Naive thymus-derived CD4-positive, alpha-beta T cell (primary cell): ENCODE measurements at regions not wholly inside any gene's neighbourhood (a gene's known extent, or its start where the extent isn't known, plus 50 kb on each side); places are given as distances from the start of the nearest gene placed in this dataset.

Experiments
- ATAC-seq: fragments of 150-1000 bp; cut with Tn5 transposase; 2 replicates; pipeline ENCODE4 v1.10.0; 2021; ENCODE audit warnings: mild to moderate bottlenecking, moderate library complexity
- CTCF ChIA-PET: fragments of 350-600 bp; sonication (Branson Sonifier 250); formaldehyde crosslinking; loops from one replicate; lab custom pipeline; 2021; ENCODE audit warnings: antibody characterized with exemption; lab: Charles Lee
- POLR2A ChIA-PET: fragments of 350-600 bp; sonication (Branson Sonifier 250); formaldehyde crosslinking; loops from one replicate; lab custom pipeline; 2021; ENCODE audit warnings: antibody characterized with exemption, inconsistent platforms; lab: Charles Lee
- DNase-seq, 9 donors: peaks; one replicate each; pipeline versions ENCODE4 v3.0.0 to v3.0.0-alpha.2; 2020 to 2022; ENCODE audit warnings: mixed read lengths in 1 of 9
- H3K27ac ChIP-seq: one replicate; pipeline ENCODE4 v1.7.0; 2013; ENCODE audit warnings: mild to moderate bottlenecking, low read depth, low read length, moderate library complexity
- H3K27me3 ChIP-seq, 2 donors: one replicate each; pipeline ENCODE4 v1.7.0; 2013; ENCODE audit warnings: low read length in 2 of 2, mild to moderate bottlenecking in 2 of 2, moderate library complexity in 2 of 2; ENCODE audit not compliant: control insufficient read depth in 2 of 2, insufficient read depth in 2 of 2
- H3K36me3 ChIP-seq, 3 experiments: 1 replicate in 2 of 3; 2 replicates in 1 of 3; pipeline ENCODE4 v1.7.0; 2013; ENCODE audit warnings: low read length in 3 of 3, mild to moderate bottlenecking in 3 of 3, moderate library complexity in 1 of 3; ENCODE audit not compliant: insufficient read depth in 3 of 3, control insufficient read depth in 2 of 3
- H3K4me1 ChIP-seq, 2 donors: one replicate each; pipeline ENCODE4 v1.7.0; 2013; ENCODE audit warnings: low read length in 2 of 2, mild to moderate bottlenecking in 2 of 2, moderate library complexity in 1 of 2; ENCODE audit not compliant: control insufficient read depth in 2 of 2, insufficient read depth in 2 of 2
- H3K4me3 ChIP-seq: 2 replicates; pipeline ENCODE4 v1.7.0; 2013; ENCODE audit warnings: mild to moderate bottlenecking, low read length
- H3K9me3 ChIP-seq, 3 experiments: 1 replicate in 2 of 3; 2 replicates in 1 of 3; pipeline ENCODE4 v1.7.0; 2013; ENCODE audit warnings: low read length in 3 of 3; ENCODE audit not compliant: control insufficient read depth in 2 of 3
- H3K27ac Mint-ChIP-seq, 9 donors: one replicate each; pipeline ENCODE4 v1.8.0; 2020 to 2022; ENCODE audit warnings: mixed read lengths in 9 of 9, mild to moderate bottlenecking in 8 of 9, moderate library complexity in 5 of 9, inconsistent platforms in 2 of 9
- H3K27me3 Mint-ChIP-seq, 5 donors: one replicate each; pipeline ENCODE4 v1.8.0; 2021 to 2022; ENCODE audit warnings: mixed read lengths in 5 of 5, mild to moderate bottlenecking in 1 of 5
- H3K36me3 Mint-ChIP-seq, 5 donors: one replicate each; pipeline ENCODE4 v1.8.0; 2020 to 2022; ENCODE audit warnings: mixed read lengths in 5 of 5, mild to moderate bottlenecking in 3 of 5, inconsistent platforms in 1 of 5
- H3K4me1 Mint-ChIP-seq, 7 donors: one replicate each; pipeline ENCODE4 v1.8.0; 2020 to 2022; ENCODE audit warnings: mixed read lengths in 7 of 7, mild to moderate bottlenecking in 3 of 7, inconsistent platforms in 1 of 7
- H3K4me3 Mint-ChIP-seq, 10 donors: one replicate each; pipeline ENCODE4 v1.8.0; 2020 to 2022; ENCODE audit warnings: mild to moderate bottlenecking in 10 of 10, mixed read lengths in 10 of 10, moderate library complexity in 6 of 10, inconsistent platforms in 2 of 10
- H3K9me3 Mint-ChIP-seq, 11 donors: one replicate each; pipeline ENCODE4 v1.8.0; 2020 to 2022; ENCODE audit warnings: mixed read lengths in 11 of 11, mild to moderate bottlenecking in 4 of 11, inconsistent platforms in 1 of 11, moderate library complexity in 1 of 11
- intact Hi-C, 2 donors: fragments of 100-400 bp; cut with micrococcal nuclease; formaldehyde crosslinking; loops; one replicate each; pipeline ENCODE4 v1.15.1; 2023

GRCh38 chr18:24976502-24976901 is 375.5 kb downstream of the ZNF521 start:
- intact Hi-C loops, result no loop called here
- peaks cover 0 to 11% (median 0%) of the 10 kb centered on the region in 5 donors for H3K27me3 Mint-ChIP-seq
- no peak overlapping the region for H3K4me3 Mint-ChIP-seq
- H3K4me3 ChIP-seq, result no peak overlapping the region
- H3K27ac Mint-ChIP-seq, result no peak overlapping the region
- peaks cover 0 to 6% (median 0%) of the 10 kb centered on the region in 11 donors for H3K9me3 Mint-ChIP-seq
- peaks cover 0 to 5% (median 0%) of the 10 kb centered on the region in 5 donors for H3K36me3 Mint-ChIP-seq
- no peaks in the 10 kb centered on the region for H3K36me3 ChIP-seq
- no peaks in the 10 kb centered on the region for H3K9me3 ChIP-seq
- no peaks in the 10 kb centered on the region for H3K4me1 Mint-ChIP-seq
- ATAC-seq (no peak), DNase-seq (no peak)
- POLR2A ChIA-PET, result no interaction called here
- H3K27ac ChIP-seq, result no peak overlapping the region
- CTCF ChIA-PET, result no interaction called here
- no peaks in the 10 kb centered on the region for H3K4me1 ChIP-seq
- no peaks in the 10 kb centered on the region for H3K27me3 ChIP-seq

- Mint-ChIP-seq H3K4me3 (no peak overlapping the region), H3K36me3 (peaks cover 0 to 5% (median 0%) of the 10 kb centered on the region in 5 donors), H3K4me1 (no peaks in the 10 kb centered on the region), H3K9me3 (peaks cover 0 to 6% (median 0%) of the 10 kb centered on the region in 11 donors), H3K27me3 (peaks cover 0 to 16% (median 0%) of the 10 kb centered on the region in 5 donors), H3K27ac (no peak overlapping the region)
- ChIA-PET CTCF (no interaction called here), POLR2A (no interaction called here)
- Histone ChIP-seq H3K27ac (no peak overlapping the region), H3K4me3 (no peak overlapping the region), H3K36me3 (no peaks in the 10 kb centered on the region), H3K9me3 (no peaks in the 10 kb centered on the region), H3K4me1 (no peaks in the 10 kb centered on the region), H3K27me3 (no peaks in the 10 kb centered on the region)
- intact Hi-C loops, result no loop called here
- DNase-seq, result no peak
- ATAC-seq, result no peak
Observed at GRCh38 chr18:24979235-24979634, 372.7 kb downstream of the ZNF521 start.

GRCh38 chr18:24982831-24983230 is 369.1 kb downstream of the ZNF521 start:
- Mint-ChIP-seq H3K27ac (no peak overlapping the region), H3K9me3 (peaks cover 0 to 2% (median 0%) of the 10 kb centered on the region in 11 donors), H3K27me3 (peaks cover 0 to 23% (median 4%) of the 10 kb centered on the region in 5 donors), H3K4me3 (no peak overlapping the region), H3K36me3 (peaks cover 0 to 5% (median 0%) of the 10 kb centered on the region in 5 donors), H3K4me1 (no peaks in the 10 kb centered on the region)
- Histone ChIP-seq H3K27me3 (no peaks in the 10 kb centered on the region), H3K4me3 (no peak overlapping the region), H3K27ac (no peak overlapping the region), H3K9me3 (no peaks in the 10 kb centered on the region), H3K4me1 (no peaks in the 10 kb centered on the region), H3K36me3 (no peaks in the 10 kb centered on the region)
- intact Hi-C loops, result no loop called here
- DNase-seq, result no peak
- no peak for ATAC-seq
- ChIA-PET POLR2A (no interaction called here), CTCF (no interaction called here)

GRCh38 chr18:24983566-24984139 is 368.3 kb downstream of the ZNF521 start:
- no peak for DNase-seq
- Mint-ChIP-seq H3K36me3 (peaks cover 0 to 4% (median 0%) of the 10 kb centered on the region in 5 donors), H3K4me3 (no peak overlapping the region), H3K9me3 (peaks cover 0 to 3% (median 0%) of the 10 kb centered on the region in 11 donors), H3K4me1 (peaks cover 0 to 2% (median 0%) of the 10 kb centered on the region in 7 donors), H3K27me3 (peaks cover 0 to 25% (median 4%) of the 10 kb centered on the region in 5 donors), H3K27ac (no peak overlapping the region)
- POLR2A ChIA-PET, result no interaction called here
- Histone ChIP-seq H3K9me3 (no peaks in the 10 kb centered on the region), H3K4me1 (no peaks in the 10 kb centered on the region), H3K27ac (no peak overlapping the region), H3K27me3 (no peaks in the 10 kb centered on the region), H3K36me3 (no peaks in the 10 kb centered on the region), H3K4me3 (no peak overlapping the region)
- intact Hi-C loops, result no loop called here
- no peak for ATAC-seq
- CTCF ChIA-PET, result no interaction called here

- Histone ChIP-seq H3K4me3 (no peak overlapping the region), H3K9me3 (no peaks in the 10 kb centered on the region), H3K4me1 (no peaks in the 10 kb centered on the region), H3K36me3 (no peaks in the 10 kb centered on the region), H3K27me3 (no peaks in the 10 kb centered on the region), H3K27ac (no peak overlapping the region)
- intact Hi-C loops, result no loop called here
- Mint-ChIP-seq H3K27ac (no peak overlapping the region), H3K36me3 (no peaks in the 10 kb centered on the region), H3K4me3 (no peak overlapping the region), H3K27me3 (peaks cover 0 to 25% (median 4%) of the 10 kb centered on the region in 5 donors), H3K9me3 (peaks cover 0 to 4% (median 0%) of the 10 kb centered on the region in 11 donors), H3K4me1 (peaks cover 0 to 2% (median 0%) of the 10 kb centered on the region in 7 donors)
- ChIA-PET POLR2A (no interaction called here), CTCF (no interaction called here)
- DNase-seq (no peak), ATAC-seq (no peak)
Observed at GRCh38 chr18:24985586-24985985, 366.4 kb downstream of the ZNF521 start.

- Histone ChIP-seq H3K36me3 (no peaks in the 10 kb centered on the region), H3K4me3 (no peak overlapping the region), H3K27ac (no peak overlapping the region), H3K27me3 (no peaks in the 10 kb centered on the region), H3K4me1 (no peaks in the 10 kb centered on the region), H3K9me3 (no peaks in the 10 kb centered on the region)
- H3K4me3 Mint-ChIP-seq, result no peak overlapping the region
- peaks cover 0 to 21% (median 6%) of the 10 kb centered on the region in 5 donors for H3K27me3 Mint-ChIP-seq
- ATAC-seq (no peak), DNase-seq (no peak)
- H3K9me3 Mint-ChIP-seq, result peaks cover 0 to 7% (median 0%) of the 10 kb centered on the region in 11 donors
- H3K36me3 Mint-ChIP-seq, result no peaks in the 10 kb centered on the region
- CTCF ChIA-PET, result no interaction called here
- H3K4me1 Mint-ChIP-seq, result peaks cover 0 to 3% (median 0%) of the 10 kb centered on the region in 7 donors
- intact Hi-C loops, result no loop called here
- POLR2A ChIA-PET, result no interaction called here
- no peak overlapping the region for H3K27ac Mint-ChIP-seq
Observed at GRCh38 chr18:24986666-24987302, 365.2 kb downstream of the ZNF521 start.
